ENCODE measurements at regions not wholly inside any gene's neighbourhood (a gene's known extent, or its start where the extent isn't known, plus 50 kb on each side); places are given as distances from the start of the nearest gene placed in this dataset.

DNA sequence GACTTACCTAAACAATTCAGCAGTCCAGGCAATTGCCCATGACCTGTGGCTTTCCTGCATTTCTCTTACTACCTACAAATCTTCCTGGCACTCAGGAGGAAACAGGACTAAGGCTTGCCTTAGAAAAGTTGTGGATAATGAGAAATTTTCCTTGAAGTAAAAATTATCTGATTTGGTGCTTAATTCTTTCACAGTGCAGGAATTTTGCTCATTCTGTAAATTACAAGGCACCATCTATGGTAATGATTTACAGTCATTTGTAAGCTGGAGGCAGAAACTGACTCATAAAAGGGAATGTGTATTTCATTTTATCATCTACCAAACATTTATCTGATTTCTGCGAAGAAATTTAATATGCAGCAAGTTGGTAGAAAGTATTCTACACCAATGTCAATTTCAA is 211.5 kb upstream of the FKBP1C start:
- no peak for TF ChIP-seq TAF1 (IDR thresholded peaks at IDR 0.05; ENCODE audit: low read depth)
- no peak for TF ChIP-seq EP300 (IDR thresholded peaks at IDR 0.05; ENCODE audit: borderline replicate concordance)
- no peak for TF ChIP-seq CREB1 (IDR thresholded peaks at IDR 0.05; ENCODE audit: low read depth)
- TF ChIP-seq, protein P1, sequence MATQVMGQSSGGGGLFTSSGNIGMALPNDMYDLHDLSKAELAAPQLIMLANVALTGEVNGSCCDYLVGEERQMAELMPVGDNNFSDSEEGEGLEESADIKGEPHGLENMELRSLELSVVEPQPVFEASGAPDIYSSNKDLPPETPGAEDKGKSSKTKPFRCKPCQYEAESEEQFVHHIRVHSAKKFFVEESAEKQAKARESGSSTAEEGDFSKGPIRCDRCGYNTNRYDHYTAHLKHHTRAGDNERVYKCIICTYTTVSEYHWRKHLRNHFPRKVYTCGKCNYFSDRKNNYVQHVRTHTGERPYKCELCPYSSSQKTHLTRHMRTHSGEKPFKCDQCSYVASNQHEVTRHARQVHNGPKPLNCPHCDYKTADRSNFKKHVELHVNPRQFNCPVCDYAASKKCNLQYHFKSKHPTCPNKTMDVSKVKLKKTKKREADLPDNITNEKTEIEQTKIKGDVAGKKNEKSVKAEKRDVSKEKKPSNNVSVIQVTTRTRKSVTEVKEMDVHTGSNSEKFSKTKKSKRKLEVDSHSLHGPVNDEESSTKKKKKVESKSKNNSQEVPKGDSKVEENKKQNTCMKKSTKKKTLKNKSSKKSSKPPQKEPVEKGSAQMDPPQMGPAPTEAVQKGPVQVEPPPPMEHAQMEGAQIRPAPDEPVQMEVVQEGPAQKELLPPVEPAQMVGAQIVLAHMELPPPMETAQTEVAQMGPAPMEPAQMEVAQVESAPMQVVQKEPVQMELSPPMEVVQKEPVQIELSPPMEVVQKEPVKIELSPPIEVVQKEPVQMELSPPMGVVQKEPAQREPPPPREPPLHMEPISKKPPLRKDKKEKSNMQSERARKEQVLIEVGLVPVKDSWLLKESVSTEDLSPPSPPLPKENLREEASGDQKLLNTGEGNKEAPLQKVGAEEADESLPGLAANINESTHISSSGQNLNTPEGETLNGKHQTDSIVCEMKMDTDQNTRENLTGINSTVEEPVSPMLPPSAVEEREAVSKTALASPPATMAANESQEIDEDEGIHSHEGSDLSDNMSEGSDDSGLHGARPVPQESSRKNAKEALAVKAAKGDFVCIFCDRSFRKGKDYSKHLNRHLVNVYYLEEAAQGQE (IDR thresholded peaks at IDR 0.05; ENCODE audit: low read depth), result no peak
- no peak for TF ChIP-seq TCF12 (IDR thresholded peaks at IDR 0.05; ENCODE audit: low read depth)
- no peak for TF ChIP-seq FOXM1 (IDR thresholded peaks at IDR 0.05; ENCODE audit: borderline replicate concordance, low read depth)
- no peak for TF ChIP-seq RAD21 (IDR thresholded peaks at IDR 0.05; ENCODE audit: low read depth)
- no peak for TF ChIP-seq EGR1 (IDR thresholded peaks at IDR 0.05)
- TF ChIP-seq, protein P2, sequence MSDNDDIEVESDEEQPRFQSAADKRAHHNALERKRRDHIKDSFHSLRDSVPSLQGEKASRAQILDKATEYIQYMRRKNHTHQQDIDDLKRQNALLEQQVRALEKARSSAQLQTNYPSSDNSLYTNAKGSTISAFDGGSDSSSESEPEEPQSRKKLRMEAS (IDR thresholded peaks at IDR 0.05), result no peak
